Upper lobe of left lung (tissue), 4 donors: ENCODE measurements at regions not wholly inside any gene's neighbourhood (a gene's known extent, or its start where the extent isn't known, plus 50 kb on each side); places are given as distances from the start of the nearest gene placed in this dataset.

Experiments used
- EP300 ChIP-seq, 4 donors: sonication (generic); formaldehyde crosslinking; IDR thresholded peaks; one replicate each; pipeline ENCODE4 v1.5.1; 2017; ENCODE audit warnings: antibody characterized with exemption in 4 of 4, control low read depth in 2 of 4
- POLR2A ChIP-seq, 4 donors: fragments of 450-650 bp; IDR thresholded peaks; one replicate each; pipeline ENCODE4 v1.5.1; 2016 to 2017; ENCODE audit warnings: antibody characterized with exemption in 4 of 4, mild to moderate bottlenecking in 2 of 4
- POLR2AphosphoS5 ChIP-seq, 2 donors: sonication (generic); formaldehyde crosslinking; IDR thresholded peaks; one replicate each; pipeline ENCODE4 v1.5.1; 2017; ENCODE audit warnings: antibody characterized with exemption in 2 of 2
- TF ChIP-seq, protein P1 (sequence below), 6 experiments: fragments of 450-650 bp in 4 of 6; fragments of 200-600 bp in 2 of 6; sonication (generic) in 2 of 6; IDR thresholded peaks; one replicate each; pipeline ENCODE4 v1.5.1; 2016 to 2019; ENCODE audit warnings: antibody characterized with exemption in 6 of 6

DNA sequence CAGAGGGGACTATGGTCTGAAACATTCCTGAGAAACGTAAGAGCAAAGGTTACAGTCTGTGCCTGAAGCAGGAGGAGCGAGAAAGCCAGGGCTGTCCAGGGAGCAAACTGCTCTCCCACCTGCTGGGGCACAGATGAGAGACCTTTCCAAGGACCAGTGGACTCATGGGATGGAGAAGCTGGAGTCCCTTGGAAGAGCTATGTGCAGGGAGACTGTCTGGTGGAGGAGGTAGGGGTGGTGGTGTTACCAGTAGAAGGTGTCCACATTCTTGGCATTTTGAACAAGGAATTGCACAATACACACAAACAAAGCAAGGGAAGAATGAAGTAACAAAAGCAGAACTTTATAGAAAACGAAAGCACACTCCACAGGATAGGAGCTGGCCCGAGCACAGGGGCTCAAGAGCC lies 97.9 kb upstream of the CYRIA start:
- TF ChIP-seq, protein P1, sequence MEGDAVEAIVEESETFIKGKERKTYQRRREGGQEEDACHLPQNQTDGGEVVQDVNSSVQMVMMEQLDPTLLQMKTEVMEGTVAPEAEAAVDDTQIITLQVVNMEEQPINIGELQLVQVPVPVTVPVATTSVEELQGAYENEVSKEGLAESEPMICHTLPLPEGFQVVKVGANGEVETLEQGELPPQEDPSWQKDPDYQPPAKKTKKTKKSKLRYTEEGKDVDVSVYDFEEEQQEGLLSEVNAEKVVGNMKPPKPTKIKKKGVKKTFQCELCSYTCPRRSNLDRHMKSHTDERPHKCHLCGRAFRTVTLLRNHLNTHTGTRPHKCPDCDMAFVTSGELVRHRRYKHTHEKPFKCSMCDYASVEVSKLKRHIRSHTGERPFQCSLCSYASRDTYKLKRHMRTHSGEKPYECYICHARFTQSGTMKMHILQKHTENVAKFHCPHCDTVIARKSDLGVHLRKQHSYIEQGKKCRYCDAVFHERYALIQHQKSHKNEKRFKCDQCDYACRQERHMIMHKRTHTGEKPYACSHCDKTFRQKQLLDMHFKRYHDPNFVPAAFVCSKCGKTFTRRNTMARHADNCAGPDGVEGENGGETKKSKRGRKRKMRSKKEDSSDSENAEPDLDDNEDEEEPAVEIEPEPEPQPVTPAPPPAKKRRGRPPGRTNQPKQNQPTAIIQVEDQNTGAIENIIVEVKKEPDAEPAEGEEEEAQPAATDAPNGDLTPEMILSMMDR (IDR thresholded peaks at IDR 0.05), result no peak
- TF ChIP-seq POLR2A (IDR thresholded peaks at IDR 0.05) (no peak), POLR2AphosphoS5 (IDR thresholded peaks at IDR 0.05) (no peak), EP300 (IDR thresholded peaks at IDR 0.05) (no peak)
